Endothelial cell of umbilical vein (primary cell): ENCODE measurements at regions not wholly inside any gene's neighbourhood (a gene's known extent, or its start where the extent isn't known, plus 50 kb on each side); places are given as distances from the start of the nearest gene placed in this dataset.

ENCODE experiments used
- BruUV-seq: library from RNA; stranded (reverse); fragments of 400-500 nt; replicated peaks from 2 replicates; lab custom pipeline; 2021; lab: Mats Ljungman, UMichigan
- CTCF ChIA-PET: fragments of 300-600, 350-600 bp; sonication (Branson Sonifier 250); formaldehyde crosslinking; loops from one replicate; lab custom pipeline; 2021; ENCODE audit warnings: antibody characterized with exemption, inconsistent platforms; lab: Charles Lee
- POLR2A ChIA-PET: fragments of 300-600, 350-600 bp; sonication (Branson Sonifier 250); formaldehyde crosslinking; loops from one replicate; lab custom pipeline; 2021; ENCODE audit warnings: antibody characterized with exemption, inconsistent platforms; lab: Charles Lee
- DNase-seq: peaks from one replicate; pipeline ENCODE4 v3.0.0-alpha.2; 2011; ENCODE audit warnings: low read depth, low spot score
- FAIRE-seq: peaks from 2 replicates; lab custom pipeline; 2011; peaks lifted over from hg19 to GRCh38; lab: Jason Lieb, UNC
- H2AFZ ChIP-seq: 2 replicates; pipeline ENCODE4 v1.6.0; 2012; ENCODE audit warnings: low read depth, low read length, control low read depth, inconsistent platforms
- H3K27ac ChIP-seq: 2 replicates; pipeline ENCODE4 v1.5.1; 2011; ENCODE audit warnings: low read depth, mild to moderate bottlenecking, control low read depth, low read length, moderate library complexity; ENCODE audit not compliant: insufficient read depth
- H3K27me3 ChIP-seq, 2 experiments: 2 replicates each; pipeline versions ENCODE4 v1.6.0 to v1.6.1; 2011; ENCODE audit warnings: low read length in 2 of 2, mixed read lengths in 1 of 2; ENCODE audit not compliant: control insufficient read depth in 2 of 2, insufficient read depth in 2 of 2
- H3K36me3 ChIP-seq, 2 experiments: 2 replicates in 1 of 2; 3 replicates in 1 of 2; pipeline ENCODE4 v1.5.1; 2011; ENCODE audit warnings: low read length in 2 of 2, mild to moderate bottlenecking in 1 of 2, moderate library complexity in 1 of 2; ENCODE audit not compliant: control insufficient read depth in 2 of 2, insufficient read depth in 2 of 2; ENCODE audit errors: extremely low read depth in 1 of 2
- H3K4me1 ChIP-seq: 3 replicates; pipeline ENCODE4 v1.5.1; 2011; ENCODE audit warnings: mild to moderate bottlenecking, low read length; ENCODE audit not compliant: control insufficient read depth, insufficient read depth; ENCODE audit errors: extremely low read depth
- H3K4me2 ChIP-seq: 2 replicates; pipeline ENCODE4 v1.6.1; 2011; ENCODE audit warnings: low read length, control low read depth, mixed read lengths; ENCODE audit not compliant: insufficient read depth
- H3K4me3 ChIP-seq, 3 experiments: fragments of 200-600 bp in 1 of 3; sonication (generic), shearing (Covaris generic) in 1 of 3; replicated peaks in 1 of 3; 2 replicates each; pipeline ENCODE4 v1.5.1; 2011 to 2016; ENCODE audit warnings: control low read depth in 3 of 3, low read length in 3 of 3, mild to moderate bottlenecking in 2 of 3, inconsistent platforms in 1 of 3, low read depth in 1 of 3, moderate library complexity in 1 of 3; ENCODE audit not compliant: insufficient read depth in 1 of 3
- H3K79me2 ChIP-seq: 2 replicates; pipeline ENCODE4 v1.6.0; 2012; ENCODE audit warnings: low read length, inconsistent platforms; ENCODE audit not compliant: control insufficient read depth, insufficient read depth
- H3K9ac ChIP-seq: replicated peaks from 2 replicates; pipeline ENCODE3; 2011; ENCODE audit warnings: low read length, control low read depth; ENCODE audit not compliant: insufficient read depth; ENCODE audit errors: extremely low read depth
- H3K9me1 ChIP-seq: replicated peaks from 3 replicates; pipeline ENCODE4 v1.6.0; 2011; ENCODE audit warnings: mild to moderate bottlenecking, low read length; ENCODE audit not compliant: control insufficient read depth, insufficient read depth; ENCODE audit errors: extremely low read depth
- H3K9me3 ChIP-seq: replicated peaks from 2 replicates; pipeline ENCODE4 v1.5.1; 2012; ENCODE audit warnings: low read length, inconsistent platforms; ENCODE audit not compliant: control insufficient read depth, insufficient read depth
- H4K20me1 ChIP-seq: replicated peaks from 2 replicates; pipeline ENCODE3; 2011; ENCODE audit warnings: mild to moderate bottlenecking, low read length; ENCODE audit not compliant: control insufficient read depth, insufficient read depth; ENCODE audit errors: extremely low read depth
- CTCF ChIP-seq, 2 donors: IDR thresholded peaks; 1 replicate in 1 of 2; 2 replicates in 1 of 2; pipeline ENCODE4 v1.5.1; 2011; ENCODE audit warnings: low read length in 2 of 2, mild to moderate bottlenecking in 2 of 2, moderate library complexity in 2 of 2, control low read depth in 1 of 2, inconsistent platforms in 1 of 2, low read depth in 1 of 2; ENCODE audit not compliant: insufficient read depth in 1 of 2; ENCODE audit errors: extremely low read depth in 1 of 2
- EZH2 ChIP-seq: IDR thresholded peaks from 2 replicates; pipeline ENCODE4 v1.6.1; 2012; ENCODE audit warnings: borderline replicate concordance, low read depth, mild to moderate bottlenecking, moderate library complexity, low read length, inconsistent platforms; ENCODE audit not compliant: severe bottlenecking
- GATA2 ChIP-seq: IDR thresholded peaks from 2 replicates; pipeline ENCODE4 v1.7.0; 2011; ENCODE audit warnings: low read depth, mild to moderate bottlenecking, moderate library complexity, mixed read lengths, low read length; ENCODE audit not compliant: insufficient read length, insufficient read depth
- MAX ChIP-seq: IDR thresholded peaks from 2 replicates; pipeline ENCODE4 v1.6.1; 2011; ENCODE audit not compliant: insufficient read depth, insufficient read length
- POLR2A ChIP-seq: IDR thresholded peaks from 2 replicates; pipeline ENCODE4 v1.6.1; 2012; ENCODE audit warnings: low read depth, mild to moderate bottlenecking, control low read depth, low read length
- POLR2AphosphoS5 ChIP-seq: IDR thresholded peaks from 2 replicates; pipeline ENCODE4 v1.6.1; 2012; ENCODE audit warnings: low read depth, mild to moderate bottlenecking, control low read depth, low read length, moderate library complexity; ENCODE audit not compliant: insufficient read depth
- dilution Hi-C: fragments of 300-500 bp; cut with MboI; formaldehyde crosslinking; loops from one replicate; pipeline ENCODE4 v1.15.0; 2019; ENCODE audit warnings: low sequenced_read_pairs; ENCODE audit not compliant: extremely low pct_ligation_motif_present
- intact Hi-C: fragments of 100-400 bp; cut with micrococcal nuclease; formaldehyde crosslinking; loops from one replicate; pipeline ENCODE4 v1.10.0; 2022

- Histone ChIP-seq H3K4me2 (no peak overlapping the region), H3K79me2 (no peaks in the 10 kb centered on the region), H3K9me3 (no peaks in the 10 kb centered on the region), H3K27ac (no peak overlapping the region), H3K27me3 (no peaks in the 10 kb centered on the region), H3K9ac (no peak overlapping the region), H3K4me1 (no peaks in the 10 kb centered on the region), H2AFZ (no peak overlapping the region), H3K9me1 (no peaks in the 10 kb centered on the region), H3K4me3 (no peak overlapping the region), H3K36me3 (no peaks in the 10 kb centered on the region), H4K20me1 (no peaks in the 10 kb centered on the region)
- ChIA-PET POLR2A (no interaction called here), CTCF (no interaction called here)
- dilution Hi-C loops = no loop called here
- intact Hi-C loops = no loop called here
- TF ChIP-seq POLR2A = no peak
- TF ChIP-seq GATA2 = no peak
- TF ChIP-seq POLR2AphosphoS5 = no peak
- TF ChIP-seq CTCF (IDR thresholded peaks at IDR 0.05; ENCODE audit: extremely low read depth in 1 of 2, insufficient read depth in 1 of 2, low read depth in 1 of 2, low read length in 2 of 2) = no peak
- TF ChIP-seq MAX = no peak
- TF ChIP-seq EZH2 = no peak
- FAIRE-seq (no peak), DNase-seq (no peak)
- no TSS peak for BruUV-seq
These were observed 215.5 kb upstream of the RGMB start for GRCh38 chr5:98557916-98558315.
